ENCODE measurements at regions not wholly inside any gene's neighbourhood (a gene's known extent, or its start where the extent isn't known, plus 50 kb on each side); places are given as distances from the start of the nearest gene placed in this dataset.

DNA sequence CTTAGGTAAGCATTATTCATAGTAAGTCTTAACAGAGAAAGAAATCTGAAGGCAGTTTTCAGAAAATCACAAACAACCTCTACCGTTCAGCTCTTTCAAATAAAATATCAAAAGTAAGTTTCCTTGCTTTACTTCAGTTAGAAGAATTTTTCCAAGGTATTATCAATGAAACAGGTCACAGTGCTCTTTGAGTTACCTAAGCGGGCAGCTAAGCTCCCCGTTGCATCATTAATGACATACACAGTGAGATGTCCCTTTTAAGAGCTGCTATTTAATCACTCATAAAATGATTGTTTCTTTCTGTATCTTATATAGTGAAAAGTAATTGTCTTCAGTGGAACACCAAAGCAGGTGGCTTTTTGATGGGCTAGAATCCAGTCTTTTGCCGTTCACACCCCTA, 86.2 kb upstream of the PIK3R1 start:
- TF ChIP-seq POLR2A (IDR thresholded peaks at IDR 0.05) (no peak), POLR2AphosphoS5 (IDR thresholded peaks at IDR 0.05; ENCODE audit: insufficient read depth in 1 of 2, low read depth in 1 of 2) (no peak)
- TF ChIP-seq, protein P1, sequence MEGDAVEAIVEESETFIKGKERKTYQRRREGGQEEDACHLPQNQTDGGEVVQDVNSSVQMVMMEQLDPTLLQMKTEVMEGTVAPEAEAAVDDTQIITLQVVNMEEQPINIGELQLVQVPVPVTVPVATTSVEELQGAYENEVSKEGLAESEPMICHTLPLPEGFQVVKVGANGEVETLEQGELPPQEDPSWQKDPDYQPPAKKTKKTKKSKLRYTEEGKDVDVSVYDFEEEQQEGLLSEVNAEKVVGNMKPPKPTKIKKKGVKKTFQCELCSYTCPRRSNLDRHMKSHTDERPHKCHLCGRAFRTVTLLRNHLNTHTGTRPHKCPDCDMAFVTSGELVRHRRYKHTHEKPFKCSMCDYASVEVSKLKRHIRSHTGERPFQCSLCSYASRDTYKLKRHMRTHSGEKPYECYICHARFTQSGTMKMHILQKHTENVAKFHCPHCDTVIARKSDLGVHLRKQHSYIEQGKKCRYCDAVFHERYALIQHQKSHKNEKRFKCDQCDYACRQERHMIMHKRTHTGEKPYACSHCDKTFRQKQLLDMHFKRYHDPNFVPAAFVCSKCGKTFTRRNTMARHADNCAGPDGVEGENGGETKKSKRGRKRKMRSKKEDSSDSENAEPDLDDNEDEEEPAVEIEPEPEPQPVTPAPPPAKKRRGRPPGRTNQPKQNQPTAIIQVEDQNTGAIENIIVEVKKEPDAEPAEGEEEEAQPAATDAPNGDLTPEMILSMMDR (IDR thresholded peaks at IDR 0.05), result no peak

All from vagina (tissue), 2 donors.